NCI-H2029 (cell line): ENCODE measurements at regions not wholly inside any gene's neighbourhood (a gene's known extent, or its start where the extent isn't known, plus 50 kb on each side); places are given as distances from the start of the nearest gene placed in this dataset.
"Not testable (repeated sequence)": the region's sequence is repeated elsewhere in the genome, so short reads cannot be mapped to it uniquely, and the experiment has no call there.

Experiments
- DNase-seq: peaks from one replicate; lab custom pipeline; 2025; lab: John Stamatoyannopoulos, UW

GRCh38 chr6:164072240-164072666 is 657.7 kb downstream of the QKI start:
- no peak for DNase-seq

- DNase-seq, result peak; percentile 2
Measured at GRCh38 chr6:164069350-164069990, 655.0 kb downstream of the QKI start.

- no peak for DNase-seq
Measured at GRCh38 chr6:164068527-164068926, 654.0 kb downstream of the QKI start.

GRCh38 chr6:164066766-164067165 is 652.2 kb downstream of the QKI start:
- DNase-seq, result no peak

DNA sequence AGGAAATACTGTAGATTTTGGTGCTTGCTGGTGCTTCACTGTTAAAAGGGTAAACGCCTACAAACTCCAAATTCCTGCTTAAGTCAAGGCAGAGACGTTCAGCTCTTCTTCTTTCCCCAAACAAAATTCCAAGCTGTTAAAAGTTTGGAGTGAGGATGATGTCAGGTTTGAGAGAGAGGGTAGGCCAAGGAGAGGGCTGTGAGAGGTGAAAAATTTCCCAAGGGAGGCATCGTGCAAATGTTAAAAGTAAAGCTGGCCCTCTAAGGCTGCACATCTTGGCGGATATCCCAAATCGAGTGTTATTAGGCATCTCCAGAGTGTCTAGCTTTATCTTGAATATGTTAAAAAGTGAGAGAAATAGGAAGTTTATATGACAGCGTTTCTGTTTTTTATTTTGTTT is 651.8 kb downstream of the QKI start:
- DNase-seq, result no peak

- no peak for DNase-seq
Measured at GRCh38 chr6:164063346-164063745, 648.8 kb downstream of the QKI start.

GRCh38 chr6:164062872-164063271 is 648.4 kb downstream of the QKI start:
- no peak for DNase-seq

DNA sequence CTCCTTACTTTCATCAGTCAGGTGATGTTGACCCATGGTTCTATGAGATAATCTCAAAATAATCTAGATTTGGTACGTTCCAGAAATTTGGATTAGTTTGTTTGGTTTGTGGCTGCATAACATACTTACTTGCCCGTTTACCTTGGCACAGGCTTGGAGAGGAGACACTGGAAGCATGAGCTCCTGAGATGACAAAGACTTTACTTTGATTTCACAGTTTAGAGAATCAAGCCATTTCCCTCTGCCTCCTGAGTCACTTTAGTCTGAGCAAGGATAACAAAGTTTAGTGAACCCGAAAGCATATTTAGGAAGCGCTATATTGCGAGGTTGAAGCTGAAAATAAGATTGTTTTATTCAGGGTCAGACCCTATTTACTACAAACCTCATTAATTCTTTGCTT is 643.4 kb downstream of the QKI start:
- DNase-seq, result no peak

- no peak for DNase-seq
Measured at GRCh38 chr6:164051427-164051826, 636.9 kb downstream of the QKI start.

DNA sequence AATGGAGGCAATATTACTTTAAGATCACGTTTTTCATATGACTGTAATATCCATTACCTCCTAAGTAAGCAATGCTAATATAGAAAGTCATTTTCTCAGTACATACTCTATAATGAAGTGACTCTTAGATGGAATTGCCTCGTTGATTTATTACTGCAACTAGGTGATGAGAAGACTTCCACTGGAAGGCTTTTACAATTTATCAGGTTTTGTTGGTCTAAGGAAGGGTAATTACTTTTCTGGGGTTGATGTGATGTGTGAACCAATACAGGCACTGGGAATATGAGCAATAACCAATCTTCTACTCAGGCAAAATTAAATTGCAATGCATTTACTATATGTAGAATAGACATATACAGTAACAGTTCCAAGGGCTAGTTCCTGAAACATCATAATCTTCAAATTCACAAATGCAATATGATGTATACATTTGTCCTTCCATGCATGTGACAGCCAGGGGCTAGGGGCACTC is 635.0 kb downstream of the QKI start:
- DNase-seq, result no peak

DNA sequence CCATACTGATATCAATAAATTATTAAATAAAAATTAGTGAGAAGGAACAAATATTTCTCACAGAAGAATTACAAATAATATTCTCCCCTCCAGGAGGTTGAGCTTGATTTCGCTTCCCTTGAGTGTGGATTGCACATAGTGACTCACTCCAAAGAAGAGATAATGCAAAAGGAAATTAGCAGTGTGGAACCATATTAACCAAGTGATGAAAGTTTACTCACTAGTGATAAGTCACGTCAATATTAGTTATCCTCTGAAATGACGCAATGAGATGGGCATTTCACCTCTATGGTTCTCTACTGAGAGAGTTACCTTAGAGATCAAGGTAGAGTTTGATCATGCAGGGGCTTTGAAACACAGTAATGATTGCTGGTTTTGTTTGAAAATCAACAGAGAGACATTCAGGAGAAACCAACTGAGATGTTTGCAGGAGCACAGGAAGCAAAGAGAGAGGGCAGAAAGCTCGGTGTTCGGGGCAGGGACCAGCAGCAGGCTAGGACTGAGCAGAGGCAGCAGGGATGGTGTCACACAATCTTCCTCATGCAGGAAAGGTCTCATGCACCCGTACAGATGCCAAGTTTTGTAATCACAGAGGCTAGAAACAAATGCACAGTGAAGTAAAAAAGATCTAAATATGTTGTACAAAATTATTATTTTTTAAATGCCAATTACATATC is 634.5 kb downstream of the QKI start:
- no peak for DNase-seq

DNA sequence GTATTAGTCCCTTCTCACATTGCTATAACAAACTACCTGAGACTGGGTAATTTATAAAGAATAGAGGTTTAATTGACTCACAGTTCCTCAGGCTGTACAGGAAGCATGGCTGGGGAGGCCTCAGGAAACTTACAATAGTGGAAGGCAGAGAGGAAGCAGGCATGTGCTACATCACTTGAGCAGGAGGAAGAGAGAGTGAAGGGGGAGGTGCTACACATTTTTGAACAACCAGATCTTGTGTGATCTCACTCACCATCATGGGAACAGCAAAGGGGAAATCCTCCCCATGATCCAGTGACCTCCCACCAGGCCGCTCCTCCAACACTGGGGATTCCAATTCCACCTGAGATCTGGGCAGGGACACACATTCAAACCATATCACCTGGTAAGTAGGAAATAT is 630.6 kb downstream of the QKI start:
- no peak for DNase-seq

DNA sequence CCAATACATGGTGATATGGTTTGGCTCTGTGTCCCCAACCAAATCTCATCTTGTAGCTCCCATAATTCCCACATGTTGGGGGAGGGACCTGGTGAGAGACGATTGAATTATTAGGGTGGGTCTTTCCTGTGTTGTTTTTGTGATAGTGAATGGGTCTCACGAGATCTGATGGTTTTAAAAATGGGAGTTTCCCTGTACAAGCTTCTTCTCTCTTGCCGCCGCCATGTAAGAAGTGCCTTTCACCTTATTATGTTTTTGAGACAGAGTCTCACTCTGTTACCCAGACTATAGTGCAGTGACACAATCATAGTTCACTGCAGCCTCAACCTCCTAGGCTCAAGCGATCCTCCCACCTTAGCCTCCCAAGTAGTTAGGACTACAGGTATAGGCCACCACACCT is 629.1 kb downstream of the QKI start:
- not testable (repeated sequence) for DNase-seq

DNA sequence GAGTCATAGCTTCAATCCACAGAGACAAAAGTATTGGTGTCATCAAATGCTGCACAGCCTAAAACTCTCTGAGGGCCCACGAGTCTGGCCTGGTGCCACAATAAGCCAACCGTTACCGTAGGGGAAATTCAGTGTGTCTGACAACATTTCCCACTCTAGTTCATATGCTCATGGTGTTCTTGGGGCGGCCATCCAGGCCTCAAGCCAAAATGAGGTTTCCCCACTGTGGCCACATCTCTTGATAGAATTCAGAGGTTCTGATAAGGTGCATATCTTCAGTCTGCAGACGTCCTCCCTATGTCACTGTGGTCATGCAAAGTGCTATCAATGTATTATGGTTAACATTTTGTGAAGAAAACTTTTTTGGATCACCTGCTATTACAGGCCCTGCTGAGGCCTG is 627.7 kb downstream of the QKI start:
- no peak for DNase-seq

DNA sequence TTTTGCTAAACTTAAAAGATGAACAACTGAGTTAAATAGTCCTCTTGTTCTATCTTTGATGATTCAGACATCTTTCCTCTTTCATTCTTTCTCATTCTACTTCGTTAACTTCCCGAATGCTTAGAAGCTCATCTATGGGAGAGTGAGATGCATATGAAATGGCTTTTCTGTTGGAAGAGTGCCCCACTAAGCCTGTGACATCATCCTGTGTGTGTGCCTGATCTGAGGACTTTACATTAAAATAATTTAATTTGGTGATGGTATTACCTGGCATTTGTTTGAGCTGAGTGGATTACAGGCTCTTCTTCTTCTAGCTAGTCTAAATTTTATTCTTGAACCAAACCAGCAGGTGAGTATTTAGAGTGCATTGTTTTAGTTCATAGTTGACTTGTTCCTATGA is 626.5 kb downstream of the QKI start:
- no peak for DNase-seq

DNA sequence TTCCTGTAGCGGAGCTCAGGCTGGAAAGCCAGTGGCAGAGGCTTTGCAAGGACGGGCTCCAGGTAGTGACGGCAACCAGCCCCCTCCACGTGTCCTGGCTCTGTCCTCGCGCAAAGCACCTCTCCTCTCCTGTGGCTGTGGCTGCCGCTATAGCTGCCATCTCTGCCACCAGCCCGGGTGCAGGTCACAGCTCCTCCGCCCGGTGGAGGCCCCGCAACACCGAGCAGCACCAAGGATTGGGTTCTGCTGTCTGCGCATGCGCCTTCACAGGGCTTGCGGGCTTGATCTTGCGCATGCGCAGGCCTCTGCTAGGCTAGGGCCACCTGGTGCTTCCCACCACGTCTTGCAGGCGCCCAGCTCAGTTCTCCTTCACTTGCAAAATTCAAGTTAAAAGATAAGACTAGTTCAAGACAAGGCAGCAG is 625.4 kb downstream of the QKI start:
- no peak for DNase-seq

- DNase-seq, result no peak
Measured at GRCh38 chr6:164037171-164037870, 622.8 kb downstream of the QKI start.

DNA sequence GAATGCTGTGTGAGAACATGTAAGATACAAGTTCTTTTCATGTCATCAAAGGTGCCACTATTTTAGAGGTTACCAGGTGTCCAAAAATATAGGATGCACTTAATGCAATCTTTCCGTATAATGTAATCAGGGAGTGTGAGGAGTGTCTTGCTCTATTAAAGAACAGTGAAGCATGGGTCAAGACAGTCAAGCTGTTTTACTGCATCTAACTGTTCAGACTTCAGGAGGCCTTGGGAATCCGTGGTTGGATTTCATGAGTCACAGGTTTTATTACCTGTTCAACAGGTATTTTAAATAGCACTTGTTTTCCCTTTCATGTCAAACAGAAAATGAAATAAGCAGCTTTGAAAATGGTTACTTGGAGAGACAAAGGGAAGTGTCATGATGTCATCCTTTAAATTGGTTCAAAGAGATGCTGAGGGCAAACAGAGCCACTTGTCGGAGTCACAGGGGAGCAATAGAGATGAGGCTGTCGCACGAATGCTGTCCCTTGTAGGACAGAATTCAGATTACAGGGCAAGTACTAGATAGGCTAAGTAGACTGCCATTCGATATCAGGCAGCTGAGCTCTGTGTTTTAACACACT is 621.5 kb downstream of the QKI start:
- peak; percentile 88 for DNase-seq

- no peak for DNase-seq
Measured at GRCh38 chr6:164034602-164035140, 620.2 kb downstream of the QKI start.

- no peak for DNase-seq
Measured at GRCh38 chr6:164025180-164025579, 610.7 kb downstream of the QKI start.

DNA sequence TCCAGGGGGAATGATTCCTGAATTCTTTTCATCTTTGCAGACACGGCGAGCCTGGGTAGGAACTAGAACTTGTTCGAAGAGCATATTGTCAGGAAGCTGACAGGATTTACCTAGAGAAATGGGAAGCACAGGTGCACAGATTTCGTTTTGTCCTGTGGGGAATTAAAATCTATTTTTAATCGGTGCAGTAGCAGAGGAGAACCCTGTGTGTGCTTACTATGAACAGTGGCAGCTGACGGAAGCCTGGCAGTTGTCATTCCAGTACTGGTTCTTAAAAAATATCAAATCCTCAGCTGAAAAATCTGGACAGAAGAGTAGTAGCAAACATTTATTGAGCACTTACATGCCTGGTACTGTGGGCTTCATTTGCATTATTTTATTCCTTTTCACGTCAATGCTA is 609.0 kb downstream of the QKI start:
- DNase-seq, result no peak

- DNase-seq, result no peak
Measured at GRCh38 chr6:164022632-164023031, 608.1 kb downstream of the QKI start.
